ENCODE measurements at regions not wholly inside any gene's neighbourhood (a gene's known extent, or its start where the extent isn't known, plus 50 kb on each side); places are given as distances from the start of the nearest gene placed in this dataset.

DNA sequence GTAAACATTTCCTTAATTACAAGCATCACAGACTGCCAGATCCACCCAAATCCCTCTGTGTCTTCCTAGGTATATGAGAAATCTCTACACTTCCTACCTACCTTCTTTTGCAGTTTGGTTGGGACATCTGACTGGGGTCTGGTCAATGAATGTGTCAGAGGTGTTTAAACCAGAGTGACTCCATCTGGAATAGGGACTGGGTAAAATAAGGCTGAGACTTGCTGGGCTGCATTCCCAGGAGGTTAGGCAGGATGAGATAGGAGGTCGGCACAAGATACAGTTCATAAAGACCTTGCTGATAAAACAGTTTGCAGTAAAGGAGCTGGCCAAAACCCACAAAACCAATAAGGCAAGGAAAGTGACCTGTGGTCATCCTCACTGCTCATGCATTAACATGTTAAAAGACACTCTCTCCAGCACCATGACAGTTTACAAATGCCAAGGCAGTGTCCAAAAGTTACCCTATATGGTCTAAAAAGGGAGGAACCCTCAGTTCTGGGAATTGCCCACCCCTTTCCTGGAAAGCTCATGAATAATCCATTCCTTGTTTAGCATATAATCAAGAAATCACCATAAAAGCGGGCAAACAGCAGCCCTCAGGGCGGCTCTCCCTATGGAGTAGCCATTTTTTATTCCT lies 87.4 kb upstream of the BACE2 start:
- TF ChIP-seq EZH2 (IDR thresholded peaks at IDR 0.05; ENCODE audit: insufficient read depth, poor library complexity, severe bottlenecking) (no peak), EZH2phosphoT487 (IDR thresholded peaks at IDR 0.05; ENCODE audit: insufficient read depth, low read depth) (no peak)

Measured in GM23248 (cell line).